Activated T-cell treated with anti-CD3 and anti-CD28 coated beads, Interleukin-2, amount 50 U/mL, for 48 hours (primary cell): ENCODE measurements at regions not wholly inside any gene's neighbourhood (a gene's known extent, or its start where the extent isn't known, plus 50 kb on each side); places are given as distances from the start of the nearest gene placed in this dataset.

Experiments used
- DNase-seq, 2 experiments: peaks; one replicate each; pipeline ENCODE4 v3.0.0-alpha.2; 2020

DNA sequence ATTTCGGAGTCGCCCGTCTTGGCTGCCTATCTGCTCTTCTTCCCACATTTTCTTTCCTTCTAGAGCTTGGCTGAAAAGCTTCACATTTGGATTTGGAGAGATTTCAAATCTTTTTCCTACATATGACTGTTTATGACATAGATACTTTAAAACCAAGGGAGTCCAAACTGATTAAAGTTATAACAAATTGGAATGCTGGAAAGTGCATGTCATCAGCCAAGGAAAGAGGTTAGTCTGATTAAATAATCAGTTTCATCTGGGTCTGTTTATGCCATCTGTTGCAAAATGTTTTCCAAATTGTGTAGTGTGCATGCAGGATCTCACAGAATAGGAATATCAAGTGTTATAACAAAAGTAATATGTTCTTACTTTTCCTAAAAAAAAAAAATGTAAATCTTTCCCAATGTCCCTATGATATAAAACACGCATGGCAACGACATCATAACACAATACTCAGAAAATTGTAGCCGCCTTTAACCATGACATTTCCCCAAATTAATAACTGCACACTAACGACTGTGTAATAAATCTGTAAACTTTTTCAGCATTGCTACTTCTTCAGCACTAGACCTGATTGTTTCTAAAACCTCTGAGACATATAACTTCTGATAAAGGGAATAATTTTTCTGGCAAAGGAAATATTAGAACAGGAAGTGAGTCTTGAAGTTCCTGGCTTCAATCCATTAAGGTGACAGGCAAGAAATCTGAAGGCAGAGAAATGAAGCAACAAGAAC, 230.2 kb upstream of the FOXQ1 start:
- no peak for DNase-seq

DNA sequence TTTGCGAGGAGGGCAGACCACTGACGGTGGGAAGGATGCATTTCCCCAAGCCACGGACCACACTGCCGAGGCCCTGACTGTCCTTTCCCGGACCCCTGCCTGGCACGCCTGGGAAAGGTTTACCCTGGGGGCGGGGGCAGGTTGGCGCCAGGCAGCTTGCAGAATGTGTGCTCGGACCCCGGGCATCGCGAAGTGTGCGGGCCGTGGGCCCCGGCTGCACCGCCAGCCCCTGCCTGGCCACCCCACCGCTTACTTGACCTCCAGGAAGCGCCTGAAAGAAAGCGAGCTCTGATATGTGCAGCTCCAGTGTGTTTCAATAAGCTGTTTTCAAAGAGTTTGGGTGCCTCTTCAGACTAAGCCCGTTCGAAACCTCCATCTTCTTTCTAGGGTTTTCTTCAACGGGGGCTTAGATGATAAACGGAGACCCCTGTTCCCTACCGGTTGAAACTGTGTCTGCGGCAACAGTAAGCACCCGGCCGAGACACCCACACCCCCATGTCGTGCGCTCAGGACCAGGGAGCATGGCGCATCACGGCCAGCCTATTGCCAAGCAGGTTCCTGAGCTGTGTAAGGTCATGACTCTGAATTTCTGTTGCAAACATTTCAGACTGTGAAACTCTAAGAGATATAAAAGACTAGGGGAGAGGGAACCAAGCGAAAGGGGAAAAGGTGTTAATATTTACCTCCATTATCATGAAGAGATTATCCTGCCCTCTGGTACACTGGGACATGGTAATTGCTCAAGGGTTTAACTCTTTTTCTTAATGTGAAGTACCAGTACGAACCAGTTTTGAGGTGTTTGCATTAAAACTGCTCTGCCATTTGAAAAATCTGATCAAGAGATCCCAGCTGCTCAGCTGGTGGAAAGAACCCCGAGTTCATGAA, 231.2 kb upstream of the FOXQ1 start:
- no peak for DNase-seq

DNA sequence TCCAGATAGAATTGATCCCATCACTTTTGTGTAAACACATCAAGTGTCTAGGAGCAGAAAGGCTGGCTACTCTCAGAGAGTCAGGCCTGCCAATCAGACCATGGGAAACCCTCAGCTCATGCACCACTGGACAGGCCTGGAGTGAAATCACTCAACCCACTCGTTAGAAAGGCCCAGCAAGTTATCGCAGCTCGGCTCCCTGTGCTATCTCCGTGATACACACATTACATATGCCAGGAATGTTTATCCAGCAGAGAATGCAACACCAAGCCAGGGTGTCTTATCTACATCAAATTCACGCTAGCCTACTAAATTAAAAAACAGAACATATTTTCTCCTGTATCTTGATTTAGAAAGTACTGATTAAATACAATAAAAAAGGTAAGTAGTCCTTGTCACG, 232.4 kb upstream of the FOXQ1 start:
- no peak for DNase-seq

DNA sequence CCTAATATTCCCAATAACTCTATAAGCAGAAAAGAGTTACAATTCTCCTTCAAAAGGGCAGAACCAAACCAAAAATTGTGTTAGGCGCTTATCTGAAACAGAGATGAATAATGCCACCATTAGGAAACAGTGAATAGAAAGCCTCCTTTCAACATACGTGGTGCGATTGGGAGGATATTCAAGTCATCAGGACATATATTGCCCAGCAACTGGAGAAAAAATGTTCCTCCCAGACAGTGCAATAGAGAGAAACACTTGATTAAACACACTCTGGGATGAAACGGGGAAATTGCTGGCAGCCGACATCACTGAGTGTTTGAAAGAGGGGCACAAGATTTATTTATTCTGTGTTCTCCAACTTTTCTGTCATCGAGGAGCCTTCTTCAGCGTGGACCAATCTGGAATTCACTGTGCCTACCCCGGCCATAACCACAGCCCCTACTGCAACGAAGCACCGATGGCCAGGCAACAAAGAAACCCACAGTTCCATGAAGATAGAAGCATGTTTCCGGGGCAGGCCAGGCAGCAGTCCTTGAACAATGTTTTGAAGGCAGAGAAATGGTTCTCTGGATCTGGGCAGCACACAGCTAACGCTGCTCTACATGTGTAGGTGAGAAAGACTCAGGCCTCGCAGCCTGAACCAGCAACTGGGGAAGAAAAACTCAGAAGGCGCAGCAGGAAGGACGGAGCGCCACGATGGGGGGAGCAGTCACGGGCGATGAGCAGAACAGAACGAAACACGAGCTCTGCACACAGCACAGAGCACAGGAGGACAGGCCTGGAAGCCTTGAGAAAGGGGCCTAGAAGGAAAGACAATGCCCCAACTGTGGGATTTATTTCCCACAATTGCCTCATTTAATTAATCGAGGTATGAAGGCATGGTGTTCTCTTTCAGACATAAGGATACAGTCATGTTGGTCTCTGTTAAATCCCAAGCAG, 234.2 kb upstream of the FOXQ1 start:
- no peak for DNase-seq

DNA sequence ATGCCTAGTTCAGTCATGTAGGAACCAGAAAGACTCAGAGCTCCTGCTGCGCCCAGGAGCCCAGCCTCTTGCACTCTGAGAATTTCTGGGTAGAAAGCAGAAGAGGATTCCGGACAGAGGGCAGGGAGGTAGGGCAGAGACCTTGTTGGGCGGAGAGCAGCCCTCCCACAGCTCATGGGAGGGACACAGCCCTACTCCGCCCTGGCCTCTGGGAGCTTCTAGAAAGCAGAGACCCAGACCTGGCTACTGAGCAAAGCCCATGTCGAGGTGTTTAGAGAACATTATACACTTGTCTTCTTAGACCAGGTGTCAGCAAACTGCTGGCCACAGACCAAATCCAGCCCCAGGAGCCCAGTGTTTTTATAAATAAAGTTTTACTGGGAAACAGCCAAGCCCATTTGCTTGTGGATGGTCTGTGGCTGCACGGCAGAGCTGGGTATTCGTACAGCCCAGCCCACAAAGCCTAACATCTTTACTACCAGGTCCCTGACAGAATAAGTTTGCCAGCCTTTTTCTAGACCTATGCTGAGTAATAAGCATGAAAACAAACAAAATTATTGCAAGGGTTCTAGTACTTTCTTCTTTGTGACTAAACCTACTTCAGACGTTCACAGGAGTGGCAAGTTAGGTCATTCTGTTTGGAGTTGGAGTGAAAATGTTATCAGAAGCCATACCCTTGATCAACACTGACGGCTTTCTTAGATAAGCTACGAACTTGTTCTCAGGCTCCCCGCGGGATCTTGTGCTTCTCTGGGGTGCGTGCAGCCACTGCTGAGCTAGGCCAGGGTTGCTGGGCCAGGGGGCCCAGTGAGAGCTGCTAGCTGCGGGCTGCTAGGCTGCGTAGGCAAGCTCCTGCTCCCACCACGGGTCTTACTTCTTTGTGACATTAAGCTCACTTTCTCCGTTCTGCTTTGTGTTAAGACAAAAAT, 235.1 kb upstream of the FOXQ1 start:
- DNase-seq: no peak

DNA sequence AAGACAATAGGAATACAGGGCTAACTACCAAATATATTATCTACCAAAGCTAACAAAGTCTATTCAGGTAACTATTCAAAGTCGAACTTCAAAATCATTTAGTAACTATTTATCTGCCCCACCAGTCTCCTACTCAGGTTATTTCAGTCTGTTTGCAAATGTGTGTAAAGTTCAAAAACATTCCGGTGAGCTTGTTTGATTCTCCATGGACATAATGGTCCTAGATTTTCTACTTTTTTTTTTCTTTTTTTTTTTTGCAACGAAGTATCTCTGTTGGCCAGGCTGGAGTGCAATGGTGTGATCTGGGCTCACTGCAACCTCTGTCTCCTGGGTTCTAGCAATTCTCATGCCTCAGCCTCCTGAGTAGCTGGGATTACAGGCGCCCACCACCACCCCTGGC, 236.0 kb upstream of the FOXQ1 start:
- DNase-seq: no peak

DNA sequence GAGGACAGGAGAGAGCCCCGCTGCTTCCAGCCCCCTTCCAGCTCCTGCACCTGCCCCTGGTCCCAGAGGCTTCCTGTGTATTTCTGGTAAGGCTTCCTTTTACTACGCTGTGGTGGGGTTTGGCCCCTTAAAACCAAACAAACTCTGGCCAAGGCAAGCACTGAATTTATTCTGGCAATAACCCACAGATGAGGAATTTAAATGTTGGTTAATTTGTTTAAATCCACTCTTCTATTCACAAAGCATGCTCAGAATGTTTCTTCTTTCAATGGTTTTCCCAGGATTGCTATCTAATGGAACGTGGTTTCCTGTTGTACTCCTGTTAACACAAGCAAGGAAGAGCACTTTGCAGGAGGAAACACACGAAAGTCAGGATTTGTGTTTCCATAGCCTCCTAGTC, 236.5 kb upstream of the FOXQ1 start:
- no peak for DNase-seq

DNA sequence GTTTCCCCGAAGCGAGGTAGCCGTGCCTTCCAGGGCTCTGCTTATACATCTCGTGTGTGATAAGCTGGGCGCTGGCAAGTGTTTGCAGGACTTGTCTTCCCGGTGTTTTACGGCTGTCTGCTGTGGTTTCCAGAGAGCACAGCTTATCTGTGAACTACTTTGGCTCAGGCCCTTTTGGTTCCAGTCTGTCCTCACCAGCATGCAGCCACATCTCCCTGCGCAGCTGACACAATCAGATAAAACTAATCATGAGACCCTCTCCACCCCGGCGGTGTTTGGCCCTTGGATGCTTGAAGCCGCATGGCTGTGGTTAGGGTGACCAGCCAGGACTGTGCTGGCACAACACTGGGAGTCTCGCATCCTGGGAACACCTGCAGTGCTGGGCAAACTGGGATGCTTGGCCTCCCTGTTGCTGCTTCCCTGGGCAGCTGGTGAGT, 241.8 kb upstream of the FOXQ1 start:
- DNase-seq: no peak

DNA sequence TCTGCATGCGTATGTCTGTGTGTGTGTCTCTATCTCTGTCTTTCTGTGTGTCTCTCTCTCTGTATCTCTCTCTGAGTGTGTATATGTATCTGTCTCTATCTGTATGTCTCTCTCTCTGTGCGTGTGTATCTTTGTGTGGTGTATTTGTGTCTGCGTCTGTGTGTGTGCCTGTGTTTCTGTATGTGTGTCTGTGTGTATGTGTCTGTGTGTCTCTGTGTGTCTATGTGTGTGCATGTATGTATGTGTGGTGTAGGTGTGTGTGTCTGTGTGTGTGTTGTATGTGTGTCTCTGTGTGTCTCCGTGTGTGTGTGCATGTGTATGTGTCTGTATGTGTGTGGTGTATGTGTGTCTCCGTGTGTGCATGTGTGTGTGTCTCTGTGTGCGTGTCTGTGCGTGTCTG, 243.0 kb upstream of the FOXQ1 start:
- DNase-seq: no peak

DNA sequence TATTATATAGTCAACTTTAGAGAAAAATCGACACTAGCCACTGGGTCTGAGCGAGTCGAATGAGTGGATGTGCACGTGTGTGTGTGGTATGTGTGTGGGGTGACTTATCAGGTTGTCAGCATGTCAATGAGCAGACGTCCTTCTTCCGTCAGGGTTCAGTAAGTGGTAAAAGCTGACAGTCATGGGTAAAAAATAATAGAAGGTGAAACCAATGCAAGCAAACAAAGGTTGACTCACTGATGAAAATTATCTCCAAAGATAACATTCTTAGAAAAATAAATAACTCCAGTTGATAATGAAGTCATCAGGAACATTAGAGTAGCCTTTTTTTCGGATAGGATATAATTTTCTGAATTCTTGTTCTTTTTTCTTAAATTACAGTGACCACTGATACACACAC, 243.8 kb upstream of the FOXQ1 start:
- no peak for DNase-seq

DNA sequence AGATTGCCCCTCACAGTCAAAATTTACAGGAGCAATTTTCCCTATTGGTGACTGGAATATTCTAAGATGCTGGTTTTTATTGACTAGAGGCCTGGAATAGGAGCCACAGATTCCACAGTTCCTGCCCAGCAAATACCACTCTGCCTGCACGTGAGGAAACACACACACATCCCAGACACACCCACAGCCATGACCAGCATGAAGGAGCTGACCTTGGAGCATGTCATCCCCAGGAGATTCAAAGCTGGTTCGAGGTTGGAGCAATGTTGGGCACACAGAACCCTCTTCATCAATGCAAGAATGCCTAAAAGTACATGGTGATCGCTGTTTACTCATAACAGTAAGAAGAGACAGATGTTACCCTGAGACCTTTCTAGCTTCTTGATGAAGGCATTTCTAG, 244.6 kb upstream of the FOXQ1 start:
- no peak for DNase-seq

DNA sequence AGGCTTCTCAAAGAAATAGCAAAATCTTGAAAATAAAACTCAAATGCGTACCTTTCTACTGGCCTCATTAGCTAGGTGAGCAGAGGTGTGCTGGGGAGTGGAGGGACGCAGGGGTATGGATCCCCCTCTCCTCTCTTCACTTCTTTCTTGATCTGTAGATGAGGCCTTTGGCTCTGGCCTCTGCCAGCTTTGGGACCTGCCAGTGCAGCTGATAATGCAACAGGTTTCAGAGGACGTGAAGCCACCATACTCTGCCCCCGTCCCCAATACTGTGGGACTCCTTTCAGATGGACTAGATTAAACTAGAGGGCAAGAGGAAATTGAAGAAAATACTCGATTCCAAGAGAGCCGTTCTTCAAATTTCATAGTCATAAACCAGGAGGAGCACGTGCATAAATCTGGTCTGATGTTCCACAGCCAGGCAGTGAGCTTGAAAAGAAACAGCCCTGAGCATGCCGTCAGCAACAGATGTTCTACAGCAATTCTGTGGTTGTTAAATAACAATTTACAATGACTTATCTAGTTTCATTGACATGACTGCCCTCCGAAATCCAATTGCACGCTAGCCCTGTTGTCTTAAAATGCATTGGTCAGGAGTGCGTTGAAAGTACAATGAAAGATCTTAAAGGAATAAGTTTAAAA, 245.3 kb upstream of the FOXQ1 start:
- DNase-seq: no peak

DNA sequence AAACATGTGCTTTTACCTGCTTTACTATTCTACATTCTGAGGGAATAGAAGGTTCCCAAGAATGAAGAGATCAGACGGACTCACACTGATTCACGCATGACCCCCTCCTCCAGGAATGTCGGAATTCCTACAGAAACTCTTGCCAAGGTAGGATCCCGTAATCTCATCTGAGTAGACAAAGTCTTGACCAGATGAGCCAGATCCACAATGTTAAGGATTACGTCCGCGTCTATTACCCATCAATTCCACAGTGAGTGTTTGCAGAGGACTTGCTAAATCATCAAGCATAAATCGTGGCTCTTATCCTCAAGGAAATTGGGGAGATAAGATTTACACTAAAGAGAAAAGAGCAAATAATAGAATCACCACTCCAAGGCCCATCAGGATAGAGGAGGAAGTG, 245.9 kb upstream of the FOXQ1 start:
- DNase-seq: no peak

DNA sequence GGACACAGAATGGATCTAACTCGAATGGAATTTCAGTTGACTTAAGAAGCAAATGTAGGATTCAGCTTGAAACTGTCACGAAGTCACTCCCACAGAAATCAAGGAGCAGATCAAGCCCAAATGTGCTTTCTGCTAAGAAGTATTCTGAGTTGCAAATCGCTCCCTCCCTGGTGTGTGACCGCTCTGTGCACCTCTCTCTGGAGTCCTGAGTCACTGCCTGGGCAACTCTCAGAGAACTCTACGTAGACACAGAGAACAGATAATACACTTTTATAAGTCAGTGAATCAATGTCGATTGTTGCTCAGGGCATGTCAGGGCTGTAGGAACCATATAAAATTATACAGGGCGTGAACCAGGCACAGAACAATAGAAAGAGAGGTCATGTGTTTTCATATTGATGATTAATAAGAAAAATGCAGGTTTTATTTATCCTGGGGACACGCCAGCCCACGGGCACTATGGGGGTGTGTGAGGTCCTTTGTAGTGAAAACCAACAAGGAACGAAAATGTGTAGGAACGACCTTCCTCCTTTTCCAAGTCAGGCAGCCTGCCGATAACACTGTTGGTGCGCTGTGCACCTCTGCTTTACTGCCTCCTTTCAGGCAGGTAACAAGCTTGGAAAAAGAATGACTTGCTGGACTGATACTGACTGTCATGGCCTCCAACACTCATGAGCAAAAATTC, 248.1 kb upstream of the FOXQ1 start:
- no peak for DNase-seq

DNA sequence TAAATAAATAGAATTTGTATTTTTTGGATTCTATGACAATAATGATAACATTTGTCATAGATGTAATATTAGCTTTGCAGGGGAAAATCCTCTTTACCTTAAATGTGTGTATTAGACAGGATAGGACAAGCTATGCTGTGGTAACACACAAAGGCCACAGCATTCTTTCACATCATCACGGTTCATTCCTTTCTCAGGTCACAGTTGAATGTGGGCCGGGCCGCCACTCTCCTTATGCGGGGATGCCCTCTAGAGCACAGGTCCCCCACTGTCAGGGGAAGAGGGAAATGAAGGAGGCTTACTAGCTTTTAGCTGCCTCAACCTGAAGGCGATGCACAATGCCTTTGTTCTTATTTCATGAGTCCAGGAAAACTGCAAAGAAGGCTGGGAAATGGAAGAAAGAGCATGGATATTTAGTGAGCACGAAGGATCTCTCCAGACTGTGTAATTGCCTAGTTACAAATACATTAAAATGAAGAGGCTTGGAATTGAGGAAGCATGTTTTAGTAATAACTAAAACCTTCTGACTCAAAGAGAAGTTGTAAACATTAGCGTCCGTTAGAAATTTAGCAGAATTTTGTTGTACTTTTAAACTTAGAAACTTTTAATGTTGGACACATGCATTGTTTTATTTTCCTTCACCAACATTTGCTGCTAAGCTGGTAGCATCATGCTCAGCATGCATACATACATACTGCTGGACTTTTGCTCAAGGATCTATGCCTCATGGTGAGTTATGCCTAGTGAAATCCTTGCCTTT, 248.9 kb upstream of the FOXQ1 start:
- no peak for DNase-seq

DNA sequence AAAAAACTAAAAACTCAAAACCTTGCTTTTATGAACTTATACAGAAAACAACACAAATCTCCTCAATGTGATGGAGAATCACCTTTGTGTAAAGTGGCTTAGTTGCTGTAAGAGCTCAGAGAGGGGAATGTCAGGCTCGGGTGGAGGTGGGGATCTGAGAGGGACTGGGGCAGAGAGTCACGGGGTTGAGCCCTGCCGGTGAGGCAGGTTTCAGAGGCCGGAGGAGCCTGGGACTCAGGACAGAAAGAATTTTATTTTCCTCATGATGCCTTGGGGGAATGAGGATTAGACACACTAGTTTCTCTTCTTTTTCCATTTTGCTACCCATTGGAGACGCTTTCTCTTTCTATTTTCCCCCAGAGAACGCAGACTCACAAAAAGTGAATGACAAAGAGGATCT, 252.3 kb upstream of the FOXQ1 start:
- DNase-seq: no peak

DNA sequence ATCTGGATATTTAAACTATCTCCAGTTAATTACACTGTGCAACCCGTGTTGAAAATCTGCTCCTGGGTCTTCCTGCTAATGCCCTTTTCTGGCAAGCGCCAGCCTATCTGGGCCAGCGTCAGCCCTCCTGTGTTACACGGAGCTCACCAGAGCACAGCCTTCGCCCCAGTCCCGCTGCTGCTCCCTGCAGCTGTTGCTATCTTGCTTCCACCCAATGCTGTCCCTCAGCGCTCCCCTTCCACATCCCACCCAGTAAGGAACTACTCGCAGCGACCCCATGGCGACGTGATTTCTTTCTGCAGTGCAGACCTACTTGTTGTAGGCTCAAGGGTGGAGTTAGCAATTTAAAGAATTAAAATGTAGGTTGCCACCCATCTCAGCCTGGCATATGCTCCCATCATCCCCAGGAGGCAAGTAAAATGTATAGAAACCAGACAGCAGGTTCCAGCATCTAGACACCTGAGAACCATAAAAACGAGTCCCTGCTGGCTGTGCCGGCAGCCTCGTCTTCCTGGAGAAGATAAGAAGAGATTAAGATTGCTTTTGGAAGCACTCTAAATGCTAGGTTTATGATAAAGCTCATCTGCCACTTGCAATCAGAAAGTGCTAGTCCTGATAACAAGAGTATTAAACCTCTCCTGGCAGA, 254.3 kb upstream of the FOXQ1 start:
- DNase-seq: no peak

DNA sequence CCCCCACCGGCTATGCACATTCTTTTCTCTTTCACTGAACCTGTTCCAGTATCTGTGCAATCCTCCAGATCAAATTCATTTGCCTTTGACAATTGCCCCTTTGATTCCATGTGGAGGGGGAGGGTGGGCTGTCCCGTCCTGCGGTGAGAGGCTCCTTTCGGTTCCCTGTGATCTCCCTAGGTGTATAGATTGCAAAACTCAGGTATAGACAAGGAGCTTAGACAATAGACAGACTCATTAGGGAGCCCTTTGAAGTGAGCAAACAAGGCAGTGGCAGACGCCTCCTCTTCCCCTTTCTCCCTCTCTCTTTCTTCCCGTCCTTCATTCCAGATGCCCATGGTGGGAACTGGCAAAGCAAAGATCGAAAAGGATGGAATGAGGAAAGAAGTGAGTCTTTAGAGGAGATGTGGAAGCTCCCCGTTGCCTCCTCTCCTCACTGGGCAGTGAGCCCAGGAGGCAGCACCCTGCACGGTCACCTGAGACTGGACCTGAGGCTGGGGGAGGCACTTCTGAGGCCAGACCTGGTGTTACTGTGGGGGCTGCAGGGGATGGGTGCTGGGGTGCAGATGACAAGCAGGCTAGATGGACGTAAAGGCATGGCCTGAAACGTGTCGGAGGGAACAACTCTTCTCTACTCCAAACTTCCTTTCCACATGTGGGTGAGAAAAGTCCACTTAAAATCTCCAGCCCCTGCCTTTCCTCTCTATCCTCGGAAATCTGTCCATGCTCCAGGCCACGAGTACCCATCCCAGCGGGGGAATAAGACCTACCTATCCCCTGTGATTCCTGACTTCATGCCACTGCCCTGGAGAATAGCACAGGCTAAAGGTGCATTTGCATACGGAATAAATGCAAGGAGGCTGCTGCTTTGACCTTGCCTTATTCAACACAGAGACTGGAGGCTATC, 256.6 kb upstream of the FOXQ1 start:
- no peak for DNase-seq

DNA sequence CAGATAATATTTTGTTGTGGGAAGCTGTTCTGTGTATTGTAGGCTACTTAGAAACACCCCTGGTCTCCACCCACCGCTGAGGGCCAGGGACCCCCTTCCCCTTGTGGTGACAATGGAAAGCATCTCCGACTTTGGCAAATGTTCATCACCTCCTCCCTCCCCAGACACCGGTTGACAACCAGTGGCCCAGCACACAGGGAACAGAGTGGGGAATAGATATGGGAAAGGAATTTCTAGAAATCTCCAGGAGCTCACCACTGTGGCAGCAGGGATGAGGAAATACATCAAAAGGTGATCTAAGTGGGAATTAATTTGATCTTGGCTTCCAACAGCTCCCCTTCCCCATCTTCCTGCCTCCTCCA, 257.3 kb upstream of the FOXQ1 start:
- no peak for DNase-seq
